ENCODE measurements at regions not wholly inside any gene's neighbourhood (a gene's known extent, or its start where the extent isn't known, plus 50 kb on each side); places are given as distances from the start of the nearest gene placed in this dataset.

DNA sequence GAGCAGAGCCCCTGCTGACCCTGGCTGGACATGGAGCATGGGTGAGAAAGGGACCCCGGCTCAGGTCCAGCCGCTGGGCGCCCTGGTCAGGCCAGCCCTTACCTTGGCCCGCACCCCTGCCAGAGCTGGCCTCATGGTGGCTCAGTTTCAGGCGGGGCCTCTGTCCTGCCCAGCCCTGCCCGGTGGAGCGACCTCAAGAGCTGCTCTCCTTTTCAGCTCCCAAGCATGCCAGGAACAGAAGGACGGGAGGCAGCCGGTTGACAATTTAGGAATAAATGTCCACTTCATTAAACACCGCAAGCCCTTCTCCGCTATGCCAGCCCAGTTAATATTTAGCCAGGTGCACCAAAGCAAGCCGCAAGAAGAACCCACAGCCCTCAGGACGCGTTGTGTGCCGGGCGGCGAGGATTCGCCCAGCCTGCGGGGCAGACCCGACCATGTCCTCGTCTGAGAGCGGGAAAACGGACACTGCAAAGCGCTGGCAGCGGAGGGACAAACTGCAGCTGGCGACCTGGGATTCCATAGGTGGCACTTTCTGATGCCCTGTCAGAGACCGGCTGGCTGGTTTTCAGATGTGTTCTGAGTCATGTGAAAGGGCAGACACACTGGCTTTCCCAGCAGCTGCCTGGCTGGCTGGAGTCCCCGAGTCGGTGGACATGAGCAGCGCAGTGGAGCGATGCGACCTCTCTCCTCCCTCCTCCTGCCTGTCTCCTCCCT lies 221.9 kb downstream of the TTLL2 start:
- intact Hi-C loops (cut with micrococcal nuclease): no loop called here
- POLR2A ChIA-PET: no interaction called here
- H3K36me3 ChIP-seq (ENCODE audit: control insufficient read depth in 1 of 2, insufficient read depth in 2 of 2, low read length in 2 of 2): no peaks in the 10 kb centered on the region
- CTCF ChIA-PET: no interaction called here
- H4K20me1 ChIP-seq (ENCODE audit: insufficient read depth): no peaks in the 10 kb centered on the region
- H3K79me2 ChIP-seq (ENCODE audit: insufficient read depth, low read length): no peaks in the 10 kb centered on the region
- H3K4me2 ChIP-seq (ENCODE audit: low read length): no peak overlapping the region
- BruUV-seq (replicated peaks): no TSS peak
- RAD21 ChIA-PET (ENCODE audit: low non-redundant PET in 1 of 2, low total read pairs in 2 of 2, uncharacterized antibody in 2 of 2, unreplicated experiment in 2 of 2): no interaction called here
- H3K4me3 ChIP-seq (replicated peaks in 1 of 2; ENCODE audit: low read depth in 1 of 2, low read length in 2 of 2): no peak overlapping the region
- H3K27me3 ChIP-seq (ENCODE audit: insufficient read depth, low read length): no peaks in the 10 kb centered on the region
- DNase-seq (ENCODE audit: low read depth, low spot score) (no peak), ATAC-seq (no peak)
- TF ChIP-seq EZH2 (IDR thresholded peaks at IDR 0.05) (no peak), POLR2AphosphoS5 (IDR thresholded peaks at IDR 0.05; ENCODE audit: low read depth, low read length) (no peak), EGR1 (IDR thresholded peaks at IDR 0.05; ENCODE audit: low read depth) (no peak), JUND (IDR thresholded peaks at IDR 0.05) (no peak), YY1 (IDR thresholded peaks at IDR 0.05; ENCODE audit: extremely low read depth, insufficient replicate concordance, low read depth, low read length) (no peak), SIN3A (IDR thresholded peaks at IDR 0.05; ENCODE audit: low read depth) (no peak), RAD21 (IDR thresholded peaks at IDR 0.05; ENCODE audit: low read depth) (no peak), SRF (IDR thresholded peaks at IDR 0.05; ENCODE audit: low read depth) (no peak), ZFX (IDR thresholded peaks at IDR 0.05) (no peak), POLR2A (IDR thresholded peaks at IDR 0.05; ENCODE audit: borderline replicate concordance, extremely low read depth, insufficient read depth, insufficient read length) (no peak), SP1 (IDR thresholded peaks at IDR 0.05; ENCODE audit: low read depth) (no peak), CEBPB (IDR thresholded peaks at IDR 0.05; ENCODE audit: low read depth) (no peak), EZH2phosphoT487 (IDR thresholded peaks at IDR 0.05; ENCODE audit: borderline replicate concordance) (no peak), TCF7L2 (IDR thresholded peaks at IDR 0.05; ENCODE audit: borderline replicate concordance, extremely low read depth, insufficient read depth, insufficient read length) (no peak)
- TF ChIP-seq, protein P1, sequence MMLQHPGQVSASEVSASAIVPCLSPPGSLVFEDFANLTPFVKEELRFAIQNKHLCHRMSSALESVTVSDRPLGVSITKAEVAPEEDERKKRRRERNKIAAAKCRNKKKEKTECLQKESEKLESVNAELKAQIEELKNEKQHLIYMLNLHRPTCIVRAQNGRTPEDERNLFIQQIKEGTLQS (IDR thresholded peaks at IDR 0.05): no peak
- TF ChIP-seq, protein P2, sequence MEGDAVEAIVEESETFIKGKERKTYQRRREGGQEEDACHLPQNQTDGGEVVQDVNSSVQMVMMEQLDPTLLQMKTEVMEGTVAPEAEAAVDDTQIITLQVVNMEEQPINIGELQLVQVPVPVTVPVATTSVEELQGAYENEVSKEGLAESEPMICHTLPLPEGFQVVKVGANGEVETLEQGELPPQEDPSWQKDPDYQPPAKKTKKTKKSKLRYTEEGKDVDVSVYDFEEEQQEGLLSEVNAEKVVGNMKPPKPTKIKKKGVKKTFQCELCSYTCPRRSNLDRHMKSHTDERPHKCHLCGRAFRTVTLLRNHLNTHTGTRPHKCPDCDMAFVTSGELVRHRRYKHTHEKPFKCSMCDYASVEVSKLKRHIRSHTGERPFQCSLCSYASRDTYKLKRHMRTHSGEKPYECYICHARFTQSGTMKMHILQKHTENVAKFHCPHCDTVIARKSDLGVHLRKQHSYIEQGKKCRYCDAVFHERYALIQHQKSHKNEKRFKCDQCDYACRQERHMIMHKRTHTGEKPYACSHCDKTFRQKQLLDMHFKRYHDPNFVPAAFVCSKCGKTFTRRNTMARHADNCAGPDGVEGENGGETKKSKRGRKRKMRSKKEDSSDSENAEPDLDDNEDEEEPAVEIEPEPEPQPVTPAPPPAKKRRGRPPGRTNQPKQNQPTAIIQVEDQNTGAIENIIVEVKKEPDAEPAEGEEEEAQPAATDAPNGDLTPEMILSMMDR (IDR thresholded peaks at IDR 0.05 in 2 of 3, conservative IDR thresholded peaks at IDR 0.05 in 1 of 3; ENCODE audit: borderline replicate concordance in 1 of 3, insufficient read depth in 1 of 3, low read depth in 2 of 3, low read length in 2 of 3): no peak
- no peaks in the 10 kb centered on the region for H3K9me3 ChIP-seq (ENCODE audit: control insufficient read depth in 1 of 2, insufficient read depth in 1 of 2, low read depth in 1 of 2, low read length in 2 of 2)
- no peaks in the 10 kb centered on the region for H3K9me2 ChIP-seq (ENCODE audit: insufficient read depth)
- no peak overlapping the region for H3K27ac ChIP-seq (ENCODE audit: low read depth, low read length)
- no peaks in the 10 kb centered on the region for H3K4me1 ChIP-seq (ENCODE audit: control insufficient read depth in 1 of 2, insufficient read depth in 2 of 2, low read length in 2 of 2)
- no peak overlapping the region for H3K9ac ChIP-seq (ENCODE audit: low read length)
- H2AFZ ChIP-seq (ENCODE audit: low read depth, low read length, poor library complexity, severe bottlenecking): no peak overlapping the region

Measured in HCT116 (cell line).